Pancreas (tissue), 10 donors: ENCODE measurements at regions not wholly inside any gene's neighbourhood (a gene's known extent, or its start where the extent isn't known, plus 50 kb on each side); places are given as distances from the start of the nearest gene placed in this dataset.

Source experiments
- ATAC-seq, 4 donors: fragments of 200-7000 bp; cut with Tn5 transposase; one replicate each; pipeline versions ENCODE4 v1.8.0 to v1.9.1; 2020; ENCODE audit warnings: mild to moderate bottlenecking in 4 of 4, moderate library complexity in 4 of 4
- DNase-seq, 6 donors: peaks; one replicate each; pipeline ENCODE4 v3.0.0-alpha.2; 2020
- FAIRE-seq: peaks from 2 replicates; lab custom pipeline; 2012; peaks lifted over from hg19 to GRCh38; lab: Jason Lieb, UNC
- H3K27ac ChIP-seq, 4 donors: fragments of 200-600 bp; sonication (generic); 1 replicate in 3 of 4; 2 replicates in 1 of 4; pipeline versions ENCODE4 v1.5.0 to v1.8.0; 2020
- H3K27me3 ChIP-seq, 4 donors: fragments of 200-600 bp; one replicate each; pipeline ENCODE4 v1.8.0; 2021
- H3K36me3 ChIP-seq, 3 donors: fragments of 200-600 bp; sonication (generic) in 1 of 3; one replicate each; pipeline versions ENCODE4 v1.5.0 to v1.8.0; 2020 to 2021
- H3K4me1 ChIP-seq, 3 donors: fragments of 200-600 bp; one replicate each; pipeline ENCODE4 v1.8.0; 2021
- H3K4me3 ChIP-seq, 4 donors: fragments of 200-600 bp; sonication (generic) in 2 of 4; one replicate each; pipeline versions ENCODE4 v1.5.0 to v1.8.0; 2020 to 2021
- H3K9me3 ChIP-seq, 4 donors: fragments of 200-600 bp; one replicate each; pipeline ENCODE4 v1.8.0; 2021
- WGBS, 2 donors: extraction: QIAGEN DNeasy Blood & Tissue Kit; methylation state at CpG; one replicate each; pipeline ENCODE4 v1.1.7; 2013; 5-methylcytosine and 5-hydroxymethylcytosine counted together
- intact Hi-C, 3 donors: fragments of 100-400 bp; cut with DNase I; formaldehyde crosslinking; loops; one replicate each; pipeline versions ENCODE4 v1.11.1 to v1.14.2; 2022
- TF ChIP-seq, protein P1 (sequence below), 4 donors: fragments of 200-600 bp; sonication (generic) in 3 of 4; IDR thresholded peaks; one replicate each; pipeline versions ENCODE4 v1.5.0 to v1.8.0; 2021; ENCODE audit warnings: antibody characterized with exemption in 4 of 4
- donor health status: healthy with polysubstance abuse.
- donor health status: DM: no; HTN: no; CAD: no; lungs with moderate emphysema.
- donor health status: DM: no; HTN: no; CAD: no.
- donor health status: control.
- donor health status: control.
- donor health status: Bipolar disorder and iron deficiency.
- donor health status: DM: yes; HTN: yes; CAD: no.
- donor health status: DM: no; HTN: no; CAD: no.
- donor health status: DM: no; HTN: no; CAD: no.
- donor health status: DM: yes; HTN: yes; CAD: no.

DNA sequence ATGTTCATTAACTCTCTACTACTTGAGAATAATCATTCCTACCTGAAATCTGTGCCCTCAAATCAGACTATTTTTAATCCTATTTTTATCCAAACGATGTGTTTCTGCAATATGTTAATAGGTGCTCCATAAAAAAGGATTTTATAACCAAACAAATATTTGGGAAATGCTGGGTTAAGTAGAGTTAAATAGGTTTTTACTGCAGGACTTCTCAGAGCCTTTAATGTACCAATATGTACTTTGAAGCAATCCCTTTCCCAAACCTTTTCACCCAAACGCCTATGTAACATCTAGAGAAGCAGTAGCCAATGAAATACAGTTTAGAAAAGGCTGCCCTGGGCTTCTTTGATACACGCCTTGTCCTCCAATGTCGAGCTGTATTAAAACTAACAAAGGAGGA is 182.5 kb downstream of the SP3 start:
- TF ChIP-seq, protein P1, sequence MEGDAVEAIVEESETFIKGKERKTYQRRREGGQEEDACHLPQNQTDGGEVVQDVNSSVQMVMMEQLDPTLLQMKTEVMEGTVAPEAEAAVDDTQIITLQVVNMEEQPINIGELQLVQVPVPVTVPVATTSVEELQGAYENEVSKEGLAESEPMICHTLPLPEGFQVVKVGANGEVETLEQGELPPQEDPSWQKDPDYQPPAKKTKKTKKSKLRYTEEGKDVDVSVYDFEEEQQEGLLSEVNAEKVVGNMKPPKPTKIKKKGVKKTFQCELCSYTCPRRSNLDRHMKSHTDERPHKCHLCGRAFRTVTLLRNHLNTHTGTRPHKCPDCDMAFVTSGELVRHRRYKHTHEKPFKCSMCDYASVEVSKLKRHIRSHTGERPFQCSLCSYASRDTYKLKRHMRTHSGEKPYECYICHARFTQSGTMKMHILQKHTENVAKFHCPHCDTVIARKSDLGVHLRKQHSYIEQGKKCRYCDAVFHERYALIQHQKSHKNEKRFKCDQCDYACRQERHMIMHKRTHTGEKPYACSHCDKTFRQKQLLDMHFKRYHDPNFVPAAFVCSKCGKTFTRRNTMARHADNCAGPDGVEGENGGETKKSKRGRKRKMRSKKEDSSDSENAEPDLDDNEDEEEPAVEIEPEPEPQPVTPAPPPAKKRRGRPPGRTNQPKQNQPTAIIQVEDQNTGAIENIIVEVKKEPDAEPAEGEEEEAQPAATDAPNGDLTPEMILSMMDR (IDR thresholded peaks at IDR 0.05) = no peak
- DNase-seq (no peak), ATAC-seq (no peak), FAIRE-seq (no peak)
- Histone ChIP-seq H3K9me3 (no peaks in the 10 kb centered on the region), H3K36me3 (no peaks in the 10 kb centered on the region), H3K4me1 (no peaks in the 10 kb centered on the region), H3K27me3 (no peaks in the 10 kb centered on the region), H3K27ac (no peak overlapping the region), H3K4me3 (no peak overlapping the region)
- intact Hi-C loops = no loop called here
- 57 to 75% methylated on average over 4 of the region's 4 CpGs for WGBS, 2 donors

DNA sequence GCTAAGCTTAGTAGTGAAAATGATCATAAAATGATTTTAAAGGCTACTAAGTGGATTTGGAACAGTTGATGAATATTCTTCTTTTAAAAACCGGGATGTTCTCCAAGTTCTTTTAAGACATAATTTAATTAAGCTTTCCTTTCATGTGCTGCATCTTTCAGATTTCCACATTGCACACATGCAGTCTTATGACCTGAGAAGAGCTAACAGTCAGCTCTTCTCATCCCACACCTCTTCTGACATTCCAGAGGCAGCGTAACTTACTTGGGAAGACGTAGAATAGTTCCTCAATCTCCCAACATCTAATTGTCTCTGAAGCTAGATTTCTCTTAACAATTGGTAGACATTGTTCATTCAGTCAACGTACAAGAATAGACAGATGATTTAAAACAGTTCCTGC is 181.8 kb downstream of the SP3 start:
- H3K27me3 ChIP-seq = no peaks in the 10 kb centered on the region
- no peak overlapping the region for H3K27ac ChIP-seq
- H3K4me3 ChIP-seq = no peak overlapping the region
- DNase-seq (no peak), ATAC-seq (no peak), FAIRE-seq (no peak)
- TF ChIP-seq, protein P1 (IDR thresholded peaks at IDR 0.05) = no peak
- no peaks in the 10 kb centered on the region for H3K36me3 ChIP-seq
- H3K4me1 ChIP-seq = no peaks in the 10 kb centered on the region
- WGBS, 2 donors = 64 to 66% methylated on average over 4 of the region's 4 CpGs
- intact Hi-C loops = no loop called here
- no peaks in the 10 kb centered on the region for H3K9me3 ChIP-seq

DNA sequence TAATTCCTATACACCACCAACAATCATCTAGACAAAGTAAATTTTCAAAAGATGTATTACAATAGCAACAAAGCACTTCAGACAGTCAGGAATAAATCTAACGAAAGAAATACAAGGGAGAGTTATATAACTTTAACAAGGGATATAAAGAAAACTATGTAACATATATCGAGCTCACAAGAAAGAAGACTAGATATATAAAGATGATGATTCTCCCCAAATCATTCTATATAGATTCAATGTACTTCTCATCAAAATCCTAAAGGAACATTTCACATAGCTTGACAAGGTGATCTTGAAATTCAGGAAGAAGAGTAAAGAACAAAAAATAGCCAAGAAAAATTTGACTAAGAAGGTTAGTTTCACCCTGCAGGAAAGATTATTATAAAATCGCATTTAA is 179.4 kb downstream of the SP3 start:
- intact Hi-C loops = no loop called here
- Histone ChIP-seq H3K27ac (no peak overlapping the region), H3K4me3 (no peak overlapping the region), H3K27me3 (no peaks in the 10 kb centered on the region), H3K9me3 (no peaks in the 10 kb centered on the region), H3K4me1 (no peaks in the 10 kb centered on the region), H3K36me3 (no peaks in the 10 kb centered on the region)
- FAIRE-seq (no peak), ATAC-seq (no peak), DNase-seq (no peak)
- TF ChIP-seq, protein P1 (IDR thresholded peaks at IDR 0.05) = no peak
- 80 to 90% methylated on average over 3 of the region's 3 CpGs for WGBS, 2 donors

DNA sequence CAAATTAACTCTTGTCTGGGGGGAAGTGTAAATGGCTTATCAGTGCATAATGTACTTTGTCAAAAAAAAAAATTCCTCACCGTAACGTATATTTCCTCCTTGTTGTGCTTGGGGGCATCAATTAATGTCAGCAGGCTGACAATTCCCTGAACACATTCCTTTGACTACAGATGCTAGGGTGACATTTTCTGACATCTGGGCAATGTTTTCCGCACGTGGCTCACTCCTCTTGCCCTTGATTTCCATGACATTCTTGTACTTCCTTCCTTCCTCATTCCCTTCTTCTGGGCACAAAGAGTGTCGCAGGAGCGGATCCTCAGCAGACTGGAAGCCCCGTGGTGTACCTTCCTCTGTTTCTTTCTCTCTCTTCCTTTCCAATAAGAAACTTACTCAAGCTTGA is 173.7 kb downstream of the SP3 start:
- Histone ChIP-seq H3K9me3 (no peaks in the 10 kb centered on the region), H3K27ac (no peak overlapping the region), H3K27me3 (no peaks in the 10 kb centered on the region), H3K36me3 (no peaks in the 10 kb centered on the region), H3K4me1 (peaks cover 0 to 4% (median 0%) of the 10 kb centered on the region in 3 donors), H3K4me3 (no peak overlapping the region)
- intact Hi-C loops = no loop called here
- ATAC-seq (no peak), DNase-seq (no peak), FAIRE-seq (no peak)
- 60 to 69% methylated on average over 7 of the region's 7 CpGs for WGBS, 2 donors
- TF ChIP-seq, protein P1 (IDR thresholded peaks at IDR 0.05) = no peak

DNA sequence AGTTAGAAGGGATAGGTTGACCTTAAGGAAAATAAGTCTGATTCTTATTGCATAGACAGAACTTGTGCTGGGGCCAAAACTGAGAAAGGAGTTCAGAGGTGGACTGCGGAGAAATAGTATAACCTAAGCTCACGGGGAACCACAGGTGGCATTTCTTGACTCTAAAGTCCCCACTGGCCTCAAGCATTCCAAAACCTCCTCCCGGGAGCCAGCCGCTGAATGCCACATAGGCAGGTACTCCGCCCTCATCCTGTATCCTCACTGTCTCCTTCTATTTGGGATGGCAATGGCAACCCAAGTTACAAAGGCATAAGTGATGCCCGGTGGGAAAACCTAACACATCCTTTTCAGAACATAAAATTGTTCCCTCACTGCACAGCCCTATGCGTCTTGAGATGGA is 173.0 kb downstream of the SP3 start:
- H3K27me3 ChIP-seq = no peaks in the 10 kb centered on the region
- ATAC-seq = no peak
- intact Hi-C loops = no loop called here
- H3K4me1 ChIP-seq = peaks cover 0 to 4% (median 0%) of the 10 kb centered on the region in 3 donors
- 80 to 81% methylated on average over 7 of the region's 7 CpGs for WGBS, 2 donors
- H3K9me3 ChIP-seq = no peaks in the 10 kb centered on the region
- no peaks in the 10 kb centered on the region for H3K36me3 ChIP-seq
- no peak overlapping the region for H3K27ac ChIP-seq
- DNase-seq = no peak
- TF ChIP-seq, protein P1 (IDR thresholded peaks at IDR 0.05) = no peak
- no peak overlapping the region for H3K4me3 ChIP-seq
- no peak for FAIRE-seq
